ENCODE measurements at regions not wholly inside any gene's neighbourhood (a gene's known extent, or its start where the extent isn't known, plus 50 kb on each side); places are given as distances from the start of the nearest gene placed in this dataset.
A peak's percentile ranks its signal among the peaks of the same experiment; 100 is the strongest.

GRCh38 chr12:125193376-125194152 lies 128.3 kb downstream of the AACS start:
- Mint-ChIP-seq H3K27me3 (peaks cover 42% of the 10 kb centered on the region), H3K4me3 (no peak overlapping the region), H3K4me1 (peaks cover 0 to 3% (median 3%) of the 10 kb centered on the region in 3 donors), H3K36me3 (no peaks in the 10 kb centered on the region), H3K9me3 (peaks cover 0 to 2% (median 0%) of the 10 kb centered on the region in 3 donors), H3K27ac (no peak overlapping the region)

DNA sequence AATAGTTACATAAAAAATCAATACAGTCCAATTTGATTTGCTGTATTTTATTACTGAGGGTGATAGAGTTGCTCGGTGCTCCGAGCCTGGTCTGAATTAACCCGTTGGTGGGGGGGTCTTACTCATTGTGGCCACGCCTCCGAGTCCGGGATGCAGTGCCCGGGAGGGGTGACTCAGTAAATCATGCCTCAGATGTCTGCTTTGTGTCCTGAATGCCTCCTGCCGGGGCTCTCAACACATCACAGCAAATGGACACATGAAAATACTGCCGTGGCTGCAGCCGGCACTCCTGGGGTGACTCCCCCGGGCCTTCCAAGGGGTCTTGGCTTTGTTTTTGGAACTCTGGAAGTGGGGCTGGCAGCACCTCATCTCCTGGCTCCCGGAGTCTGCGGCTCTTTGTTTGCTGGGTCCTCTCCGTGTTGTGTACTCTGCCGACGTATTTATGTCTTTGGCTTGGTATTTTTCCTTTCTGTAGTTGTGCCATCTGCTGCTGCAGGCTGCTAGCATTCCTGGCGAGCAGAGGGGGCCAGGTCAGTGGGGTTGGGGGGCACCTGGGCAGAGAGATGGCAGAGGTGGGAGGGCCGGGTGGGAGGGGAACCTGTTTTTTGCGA lies 129.0 kb downstream of the AACS start:
- H3K36me3 Mint-ChIP-seq: no peaks in the 10 kb centered on the region
- H3K9me3 Mint-ChIP-seq: peaks cover 0 to 2% (median 0%) of the 10 kb centered on the region in 3 donors
- H3K27me3 Mint-ChIP-seq: peaks cover 39% of the 10 kb centered on the region
- H3K27ac Mint-ChIP-seq: no peak overlapping the region
- peaks cover 0 to 2% (median 0%) of the 10 kb centered on the region in 3 donors for H3K4me1 Mint-ChIP-seq
- H3K4me3 Mint-ChIP-seq: no peak overlapping the region

- Mint-ChIP-seq H3K9me3 (peaks cover 0 to 2% (median 0%) of the 10 kb centered on the region in 3 donors), H3K27ac (no peak overlapping the region), H3K4me3 (peak overlapping the region in 1 of 4 donors; percentile 39), H3K4me1 (no peaks in the 10 kb centered on the region), H3K27me3 (peaks cover 34% of the 10 kb centered on the region), H3K36me3 (no peaks in the 10 kb centered on the region)
Observed at GRCh38 chr12:125194987-125195386, 129.8 kb downstream of the AACS start.

- Mint-ChIP-seq H3K36me3 (no peaks in the 10 kb centered on the region), H3K9me3 (peaks cover 0 to 7% (median 5%) of the 10 kb centered on the region in 3 donors), H3K4me1 (no peaks in the 10 kb centered on the region), H3K27me3 (peaks cover 28% of the 10 kb centered on the region), H3K4me3 (peak overlapping the region in 1 of 4 donors; percentile 28), H3K27ac (no peak overlapping the region)
Observed at GRCh38 chr12:125197326-125197725, 132.1 kb downstream of the AACS start.

DNA sequence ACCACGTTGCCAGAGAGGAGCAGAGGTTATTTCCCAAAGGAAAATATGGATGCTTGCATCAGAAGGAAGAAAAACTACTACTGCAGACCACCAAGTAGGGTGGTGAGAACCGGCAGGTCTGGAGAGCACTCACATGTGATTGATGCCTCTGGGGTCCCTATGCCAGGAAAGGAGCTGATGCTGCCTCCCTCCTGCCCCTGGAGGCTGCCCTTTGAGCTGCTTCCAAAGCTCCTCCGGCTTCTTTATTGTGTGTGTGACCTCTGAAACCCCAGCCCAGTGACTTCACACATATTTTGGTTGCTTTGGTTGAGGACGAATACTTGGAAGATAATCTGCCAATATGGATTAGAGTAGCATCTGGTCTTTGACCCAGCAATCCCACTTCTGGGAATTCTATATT lies 133.4 kb downstream of the AACS start:
- Mint-ChIP-seq H3K9me3 (peaks cover 0 to 7% (median 7%) of the 10 kb centered on the region in 3 donors), H3K27ac (no peak overlapping the region), H3K36me3 (no peaks in the 10 kb centered on the region), H3K4me3 (no peak overlapping the region), H3K27me3 (peaks cover 24% of the 10 kb centered on the region), H3K4me1 (no peaks in the 10 kb centered on the region)

DNA sequence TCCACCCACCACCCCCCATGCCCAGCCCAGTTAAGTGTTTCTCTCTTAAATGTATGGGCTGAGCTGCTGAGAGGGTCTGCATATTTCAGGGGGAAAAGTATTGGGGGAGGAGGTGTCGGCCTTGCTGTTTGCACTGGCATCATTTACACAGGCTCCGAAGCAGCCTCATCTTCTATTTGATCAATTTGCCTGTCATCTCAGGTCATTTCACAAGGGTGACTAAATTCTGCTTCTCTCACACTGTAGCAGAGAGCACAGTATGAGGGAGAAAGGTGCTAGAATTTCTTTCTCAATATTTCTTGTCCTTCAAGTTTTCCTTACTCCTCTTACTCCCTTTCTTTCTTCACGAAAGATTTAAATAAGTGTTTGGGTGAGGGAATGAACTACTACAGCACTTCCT lies 135.9 kb downstream of the AACS start:
- peaks cover 18% of the 10 kb centered on the region for H3K27me3 Mint-ChIP-seq
- no peak overlapping the region for H3K27ac Mint-ChIP-seq
- H3K36me3 Mint-ChIP-seq: no peaks in the 10 kb centered on the region
- no peaks in the 10 kb centered on the region for H3K4me1 Mint-ChIP-seq
- H3K9me3 Mint-ChIP-seq: peaks cover 0 to 7% (median 4%) of the 10 kb centered on the region in 3 donors
- H3K4me3 Mint-ChIP-seq: no peak overlapping the region

DNA sequence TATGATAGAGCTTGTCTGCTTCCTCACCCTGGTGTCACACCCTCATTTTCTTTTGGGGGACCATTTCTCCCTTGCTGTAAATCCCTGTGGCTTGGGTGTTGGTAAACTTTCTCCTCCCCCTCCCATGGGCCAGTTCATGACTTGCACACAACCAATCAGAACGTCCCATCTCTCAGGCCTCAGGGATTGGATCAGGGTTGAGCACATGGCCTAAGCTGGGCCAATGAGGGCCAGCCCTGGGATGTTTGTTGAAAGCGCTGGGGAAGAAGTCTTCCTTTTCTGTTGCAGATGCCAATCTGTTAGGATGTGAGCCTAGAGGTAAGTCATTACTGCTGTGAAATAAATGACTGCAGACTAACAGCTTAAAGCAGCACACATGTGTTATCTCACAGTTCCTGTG lies 136.7 kb downstream of the AACS start:
- Mint-ChIP-seq H3K4me3 (no peak overlapping the region), H3K9me3 (peaks cover 0 to 7% (median 4%) of the 10 kb centered on the region in 3 donors), H3K27me3 (peaks cover 20% of the 10 kb centered on the region), H3K4me1 (no peaks in the 10 kb centered on the region), H3K36me3 (no peaks in the 10 kb centered on the region), H3K27ac (no peak overlapping the region)

GRCh38 chr12:125202421-125202820 lies 137.2 kb downstream of the AACS start:
- H3K4me1 Mint-ChIP-seq: no peaks in the 10 kb centered on the region
- H3K36me3 Mint-ChIP-seq: no peaks in the 10 kb centered on the region
- peaks cover 0 to 7% (median 4%) of the 10 kb centered on the region in 3 donors for H3K9me3 Mint-ChIP-seq
- no peak overlapping the region for H3K4me3 Mint-ChIP-seq
- H3K27me3 Mint-ChIP-seq: peaks cover 20% of the 10 kb centered on the region
- H3K27ac Mint-ChIP-seq: peak overlapping the region in 1 of 3 donors; percentile 35

DNA sequence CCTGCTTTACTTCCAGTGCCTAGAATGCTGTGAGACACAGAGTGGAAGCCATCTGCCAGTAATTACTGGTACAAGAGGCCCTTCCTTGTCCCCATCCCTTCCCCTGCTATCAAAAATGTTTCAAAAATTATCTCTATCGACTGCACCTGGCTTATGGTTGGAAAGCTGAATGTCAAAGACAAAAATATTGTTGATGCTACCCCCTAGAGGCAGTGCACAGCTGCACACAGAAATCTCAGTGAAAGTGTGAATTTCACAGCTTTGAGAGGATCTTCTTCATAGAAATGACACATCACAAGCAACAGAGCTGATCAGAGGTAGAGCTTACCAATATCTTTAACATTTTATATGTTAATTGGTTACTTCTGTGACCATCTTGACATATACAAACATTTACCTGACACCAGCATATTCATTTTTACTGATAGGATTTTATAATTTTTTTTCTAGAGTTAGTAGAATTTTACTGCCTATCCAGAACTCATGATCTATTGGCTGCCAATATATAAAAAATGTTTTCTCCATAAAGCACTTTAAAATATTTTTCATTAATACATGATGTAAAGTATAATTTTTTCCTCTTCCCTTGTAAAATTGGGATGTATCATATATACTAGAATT lies 138.0 kb downstream of the AACS start:
- Mint-ChIP-seq H3K36me3 (no peaks in the 10 kb centered on the region), H3K4me1 (no peaks in the 10 kb centered on the region), H3K27me3 (peaks cover 20% of the 10 kb centered on the region), H3K27ac (no peak overlapping the region), H3K9me3 (peaks cover 0 to 7% (median 4%) of the 10 kb centered on the region in 3 donors), H3K4me3 (no peak overlapping the region)

DNA sequence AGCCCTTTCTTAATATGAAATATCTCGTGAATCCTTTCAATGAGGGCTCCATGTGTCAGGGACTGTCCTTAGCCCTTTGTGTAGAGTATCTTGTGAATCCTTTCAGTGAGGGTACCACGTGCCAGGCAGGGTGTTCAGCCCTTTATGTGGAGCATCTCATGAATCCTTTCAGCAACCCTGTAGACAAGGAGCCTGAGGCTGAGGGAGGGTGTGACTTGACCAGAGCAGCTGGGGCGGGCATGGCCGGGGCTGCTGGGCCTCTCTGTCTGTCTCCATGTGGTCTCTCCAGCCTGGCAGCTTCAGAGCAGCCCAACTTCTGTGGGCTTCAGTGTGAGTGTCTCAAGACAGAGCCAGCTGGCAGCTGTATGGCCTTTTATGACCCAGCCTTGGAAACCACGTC lies 140.2 kb downstream of the AACS start:
- peaks cover 0 to 6% (median 5%) of the 10 kb centered on the region in 3 donors for H3K9me3 Mint-ChIP-seq
- H3K27ac Mint-ChIP-seq: no peak overlapping the region
- no peak overlapping the region for H3K4me3 Mint-ChIP-seq
- no peaks in the 10 kb centered on the region for H3K36me3 Mint-ChIP-seq
- no peaks in the 10 kb centered on the region for H3K4me1 Mint-ChIP-seq
- H3K27me3 Mint-ChIP-seq: peaks cover 28% of the 10 kb centered on the region

DNA sequence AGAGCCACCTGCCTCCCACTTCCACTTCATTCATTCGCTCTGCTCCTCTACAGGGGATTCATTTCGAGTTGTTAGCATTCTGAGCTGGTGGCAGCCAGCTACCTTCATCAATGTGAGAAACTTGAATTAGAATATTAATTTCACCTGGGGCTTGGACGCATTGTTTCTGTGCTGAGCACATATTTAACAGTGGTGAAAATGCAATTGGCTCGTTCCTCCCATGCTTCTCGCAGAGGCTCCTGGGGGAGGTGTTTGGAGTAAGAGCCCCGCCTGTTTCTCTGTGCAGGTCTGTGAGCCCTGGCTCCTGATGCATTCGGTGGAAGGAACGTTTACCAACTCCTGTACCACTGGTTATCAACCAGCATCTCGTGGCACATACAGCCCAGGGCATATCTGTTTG lies 141.5 kb downstream of the AACS start:
- Mint-ChIP-seq H3K4me3 (no peak overlapping the region), H3K27me3 (peaks cover 28% of the 10 kb centered on the region), H3K36me3 (no peaks in the 10 kb centered on the region), H3K4me1 (no peaks in the 10 kb centered on the region), H3K9me3 (peaks cover 0 to 4% (median 3%) of the 10 kb centered on the region in 3 donors), H3K27ac (no peak overlapping the region)

- Mint-ChIP-seq H3K9me3 (peaks cover 0 to 4% (median 0%) of the 10 kb centered on the region in 3 donors), H3K4me1 (no peaks in the 10 kb centered on the region), H3K27me3 (peaks cover 24% of the 10 kb centered on the region), H3K36me3 (no peaks in the 10 kb centered on the region), H3K27ac (no peak overlapping the region), H3K4me3 (no peak overlapping the region)
Observed at GRCh38 chr12:125208334-125208733, 143.1 kb downstream of the AACS start.

- no peaks in the 10 kb centered on the region for H3K36me3 Mint-ChIP-seq
- no peaks in the 10 kb centered on the region for H3K4me1 Mint-ChIP-seq
- no peak overlapping the region for H3K27ac Mint-ChIP-seq
- peaks cover 0 to 4% (median 0%) of the 10 kb centered on the region in 3 donors for H3K9me3 Mint-ChIP-seq
- no peak overlapping the region for H3K4me3 Mint-ChIP-seq
- peaks cover 23% of the 10 kb centered on the region for H3K27me3 Mint-ChIP-seq
Observed at GRCh38 chr12:125208942-125209341, 143.7 kb downstream of the AACS start.

GRCh38 chr12:125210104-125210755 lies 145.0 kb downstream of the AACS start:
- Mint-ChIP-seq H3K4me1 (no peaks in the 10 kb centered on the region), H3K9me3 (peaks cover 0 to 4% (median 0%) of the 10 kb centered on the region in 3 donors), H3K27ac (no peak overlapping the region), H3K27me3 (peaks cover 27% of the 10 kb centered on the region), H3K36me3 (no peaks in the 10 kb centered on the region), H3K4me3 (no peak overlapping the region)

DNA sequence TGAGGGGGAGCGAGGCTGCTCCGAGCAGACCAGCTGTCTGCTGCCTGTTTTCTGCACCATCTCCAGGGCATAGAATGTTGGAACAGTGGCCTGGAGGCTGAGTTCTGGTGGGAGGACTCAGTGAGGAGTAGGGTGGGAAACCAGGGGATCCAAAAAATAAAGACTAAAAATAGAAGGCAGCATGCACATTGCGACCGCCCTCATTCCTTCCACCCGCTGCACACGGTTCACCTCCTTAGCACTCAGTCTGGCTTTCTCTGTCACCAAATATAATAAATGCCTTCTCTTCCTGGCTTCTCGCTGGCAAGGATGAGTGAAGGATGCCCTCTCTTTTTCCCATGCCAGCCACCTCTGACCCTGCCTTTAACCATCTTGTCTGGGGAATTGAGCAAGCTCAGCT lies 146.2 kb downstream of the AACS start:
- Mint-ChIP-seq H3K27me3 (peaks cover 23% of the 10 kb centered on the region), H3K27ac (no peak overlapping the region), H3K36me3 (no peaks in the 10 kb centered on the region), H3K4me3 (no peak overlapping the region), H3K4me1 (no peaks in the 10 kb centered on the region), H3K9me3 (peaks cover 0 to 4% (median 0%) of the 10 kb centered on the region in 3 donors)

All from IgD-negative memory B cell (primary cell).